ENCODE measurements at regions not wholly inside any gene's neighbourhood (a gene's known extent, or its start where the extent isn't known, plus 50 kb on each side); places are given as distances from the start of the nearest gene placed in this dataset.

DNA sequence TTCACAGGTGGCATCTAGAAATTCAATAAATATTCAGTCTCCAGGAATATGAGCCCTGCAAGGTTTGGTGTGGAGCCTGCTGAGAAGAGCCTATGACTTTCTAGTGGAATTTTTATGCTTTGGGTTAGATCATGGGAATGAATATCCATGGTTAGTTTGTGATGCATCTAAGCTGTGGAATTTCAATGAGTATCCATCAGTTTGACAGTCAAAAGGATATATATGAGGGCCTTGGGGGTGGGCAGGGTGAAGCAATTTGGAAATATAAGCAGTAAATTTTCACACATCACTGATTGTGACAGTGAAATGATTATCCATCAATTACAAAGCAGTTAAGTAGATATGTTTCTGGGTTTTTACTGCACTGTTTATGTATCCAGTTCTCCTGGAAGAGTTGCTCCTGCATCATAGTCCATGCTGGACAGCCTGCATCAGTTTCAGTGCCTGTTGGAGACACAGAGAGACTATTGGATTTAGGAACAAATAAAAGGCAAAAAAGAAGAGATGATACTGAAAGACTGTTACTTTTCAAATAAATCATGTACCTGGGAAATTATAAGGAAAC is 530.8 kb downstream of the MFSD1 start (continued):
- TF ChIP-seq, protein P1, sequence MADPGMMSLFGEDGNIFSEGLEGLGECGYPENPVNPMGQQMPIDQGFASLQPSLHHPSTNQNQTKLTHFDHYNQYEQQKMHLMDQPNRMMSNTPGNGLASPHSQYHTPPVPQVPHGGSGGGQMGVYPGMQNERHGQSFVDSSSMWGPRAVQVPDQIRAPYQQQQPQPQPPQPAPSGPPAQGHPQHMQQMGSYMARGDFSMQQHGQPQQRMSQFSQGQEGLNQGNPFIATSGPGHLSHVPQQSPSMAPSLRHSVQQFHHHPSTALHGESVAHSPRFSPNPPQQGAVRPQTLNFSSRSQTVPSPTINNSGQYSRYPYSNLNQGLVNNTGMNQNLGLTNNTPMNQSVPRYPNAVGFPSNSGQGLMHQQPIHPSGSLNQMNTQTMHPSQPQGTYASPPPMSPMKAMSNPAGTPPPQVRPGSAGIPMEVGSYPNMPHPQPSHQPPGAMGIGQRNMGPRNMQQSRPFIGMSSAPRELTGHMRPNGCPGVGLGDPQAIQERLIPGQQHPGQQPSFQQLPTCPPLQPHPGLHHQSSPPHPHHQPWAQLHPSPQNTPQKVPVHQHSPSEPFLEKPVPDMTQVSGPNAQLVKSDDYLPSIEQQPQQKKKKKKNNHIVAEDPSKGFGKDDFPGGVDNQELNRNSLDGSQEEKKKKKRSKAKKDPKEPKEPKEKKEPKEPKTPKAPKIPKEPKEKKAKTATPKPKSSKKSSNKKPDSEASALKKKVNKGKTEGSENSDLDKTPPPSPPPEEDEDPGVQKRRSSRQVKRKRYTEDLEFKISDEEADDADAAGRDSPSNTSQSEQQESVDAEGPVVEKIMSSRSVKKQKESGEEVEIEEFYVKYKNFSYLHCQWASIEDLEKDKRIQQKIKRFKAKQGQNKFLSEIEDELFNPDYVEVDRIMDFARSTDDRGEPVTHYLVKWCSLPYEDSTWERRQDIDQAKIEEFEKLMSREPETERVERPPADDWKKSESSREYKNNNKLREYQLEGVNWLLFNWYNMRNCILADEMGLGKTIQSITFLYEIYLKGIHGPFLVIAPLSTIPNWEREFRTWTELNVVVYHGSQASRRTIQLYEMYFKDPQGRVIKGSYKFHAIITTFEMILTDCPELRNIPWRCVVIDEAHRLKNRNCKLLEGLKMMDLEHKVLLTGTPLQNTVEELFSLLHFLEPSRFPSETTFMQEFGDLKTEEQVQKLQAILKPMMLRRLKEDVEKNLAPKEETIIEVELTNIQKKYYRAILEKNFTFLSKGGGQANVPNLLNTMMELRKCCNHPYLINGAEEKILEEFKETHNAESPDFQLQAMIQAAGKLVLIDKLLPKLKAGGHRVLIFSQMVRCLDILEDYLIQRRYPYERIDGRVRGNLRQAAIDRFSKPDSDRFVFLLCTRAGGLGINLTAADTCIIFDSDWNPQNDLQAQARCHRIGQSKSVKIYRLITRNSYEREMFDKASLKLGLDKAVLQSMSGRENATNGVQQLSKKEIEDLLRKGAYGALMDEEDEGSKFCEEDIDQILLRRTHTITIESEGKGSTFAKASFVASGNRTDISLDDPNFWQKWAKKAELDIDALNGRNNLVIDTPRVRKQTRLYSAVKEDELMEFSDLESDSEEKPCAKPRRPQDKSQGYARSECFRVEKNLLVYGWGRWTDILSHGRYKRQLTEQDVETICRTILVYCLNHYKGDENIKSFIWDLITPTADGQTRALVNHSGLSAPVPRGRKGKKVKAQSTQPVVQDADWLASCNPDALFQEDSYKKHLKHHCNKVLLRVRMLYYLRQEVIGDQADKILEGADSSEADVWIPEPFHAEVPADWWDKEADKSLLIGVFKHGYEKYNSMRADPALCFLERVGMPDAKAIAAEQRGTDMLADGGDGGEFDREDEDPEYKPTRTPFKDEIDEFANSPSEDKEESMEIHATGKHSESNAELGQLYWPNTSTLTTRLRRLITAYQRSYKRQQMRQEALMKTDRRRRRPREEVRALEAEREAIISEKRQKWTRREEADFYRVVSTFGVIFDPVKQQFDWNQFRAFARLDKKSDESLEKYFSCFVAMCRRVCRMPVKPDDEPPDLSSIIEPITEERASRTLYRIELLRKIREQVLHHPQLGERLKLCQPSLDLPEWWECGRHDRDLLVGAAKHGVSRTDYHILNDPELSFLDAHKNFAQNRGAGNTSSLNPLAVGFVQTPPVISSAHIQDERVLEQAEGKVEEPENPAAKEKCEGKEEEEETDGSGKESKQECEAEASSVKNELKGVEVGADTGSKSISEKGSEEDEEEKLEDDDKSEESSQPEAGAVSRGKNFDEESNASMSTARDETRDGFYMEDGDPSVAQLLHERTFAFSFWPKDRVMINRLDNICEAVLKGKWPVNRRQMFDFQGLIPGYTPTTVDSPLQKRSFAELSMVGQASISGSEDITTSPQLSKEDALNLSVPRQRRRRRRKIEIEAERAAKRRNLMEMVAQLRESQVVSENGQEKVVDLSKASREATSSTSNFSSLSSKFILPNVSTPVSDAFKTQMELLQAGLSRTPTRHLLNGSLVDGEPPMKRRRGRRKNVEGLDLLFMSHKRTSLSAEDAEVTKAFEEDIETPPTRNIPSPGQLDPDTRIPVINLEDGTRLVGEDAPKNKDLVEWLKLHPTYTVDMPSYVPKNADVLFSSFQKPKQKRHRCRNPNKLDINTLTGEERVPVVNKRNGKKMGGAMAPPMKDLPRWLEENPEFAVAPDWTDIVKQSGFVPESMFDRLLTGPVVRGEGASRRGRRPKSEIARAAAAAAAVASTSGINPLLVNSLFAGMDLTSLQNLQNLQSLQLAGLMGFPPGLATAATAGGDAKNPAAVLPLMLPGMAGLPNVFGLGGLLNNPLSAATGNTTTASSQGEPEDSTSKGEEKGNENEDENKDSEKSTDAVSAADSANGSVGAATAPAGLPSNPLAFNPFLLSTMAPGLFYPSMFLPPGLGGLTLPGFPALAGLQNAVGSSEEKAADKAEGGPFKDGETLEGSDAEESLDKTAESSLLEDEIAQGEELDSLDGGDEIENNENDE (IDR thresholded peaks at IDR 0.05; ENCODE audit: low read depth, low read length), result no peak
- TF ChIP-seq ZNF121 (CRISPR knock-in tag; conservative IDR thresholded peaks at IDR 0.05), result no peak
- TF ChIP-seq, protein P2, sequence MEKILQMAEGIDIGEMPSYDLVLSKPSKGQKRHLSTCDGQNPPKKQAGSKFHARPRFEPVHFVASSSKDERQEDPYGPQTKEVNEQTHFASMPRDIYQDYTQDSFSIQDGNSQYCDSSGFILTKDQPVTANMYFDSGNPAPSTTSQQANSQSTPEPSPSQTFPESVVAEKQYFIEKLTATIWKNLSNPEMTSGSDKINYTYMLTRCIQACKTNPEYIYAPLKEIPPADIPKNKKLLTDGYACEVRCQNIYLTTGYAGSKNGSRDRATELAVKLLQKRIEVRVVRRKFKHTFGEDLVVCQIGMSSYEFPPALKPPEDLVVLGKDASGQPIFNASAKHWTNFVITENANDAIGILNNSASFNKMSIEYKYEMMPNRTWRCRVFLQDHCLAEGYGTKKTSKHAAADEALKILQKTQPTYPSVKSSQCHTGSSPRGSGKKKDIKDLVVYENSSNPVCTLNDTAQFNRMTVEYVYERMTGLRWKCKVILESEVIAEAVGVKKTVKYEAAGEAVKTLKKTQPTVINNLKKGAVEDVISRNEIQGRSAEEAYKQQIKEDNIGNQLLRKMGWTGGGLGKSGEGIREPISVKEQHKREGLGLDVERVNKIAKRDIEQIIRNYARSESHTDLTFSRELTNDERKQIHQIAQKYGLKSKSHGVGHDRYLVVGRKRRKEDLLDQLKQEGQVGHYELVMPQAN (IDR thresholded peaks at IDR 0.05; ENCODE audit: borderline replicate concordance), result no peak
- no peak for TF ChIP-seq ZNF263 (CRISPR knock-in tag; IDR thresholded peaks at IDR 0.05; ENCODE audit: borderline replicate concordance)
- TF ChIP-seq CREB1 (IDR thresholded peaks at IDR 0.05), result no peak
- TF ChIP-seq CREB1 (CRISPR knock-in tag; IDR thresholded peaks at IDR 0.05), result no peak
- TF ChIP-seq PRMT5 (CRISPR knock-in tag; IDR thresholded peaks at IDR 0.05), result no peak
- no peak for TF ChIP-seq SREBF1 (IDR thresholded peaks at IDR 0.05; ENCODE audit: borderline replicate concordance, low read depth, low read length)
- TF ChIP-seq SPI1 (IDR thresholded peaks at IDR 0.05; ENCODE audit: borderline replicate concordance, low read depth, low read length), result no peak
- no peak for TF ChIP-seq BRD4 (IDR thresholded peaks at IDR 0.05)
- TF ChIP-seq TRIM24 (IDR thresholded peaks at IDR 0.05), result no peak
